ENCODE measurements at regions not wholly inside any gene's neighbourhood (a gene's known extent, or its start where the extent isn't known, plus 50 kb on each side); places are given as distances from the start of the nearest gene placed in this dataset.
"Not testable (repeated sequence)": the region's sequence is repeated elsewhere in the genome, so short reads cannot be mapped to it uniquely, and the experiment has no call there.

DNA sequence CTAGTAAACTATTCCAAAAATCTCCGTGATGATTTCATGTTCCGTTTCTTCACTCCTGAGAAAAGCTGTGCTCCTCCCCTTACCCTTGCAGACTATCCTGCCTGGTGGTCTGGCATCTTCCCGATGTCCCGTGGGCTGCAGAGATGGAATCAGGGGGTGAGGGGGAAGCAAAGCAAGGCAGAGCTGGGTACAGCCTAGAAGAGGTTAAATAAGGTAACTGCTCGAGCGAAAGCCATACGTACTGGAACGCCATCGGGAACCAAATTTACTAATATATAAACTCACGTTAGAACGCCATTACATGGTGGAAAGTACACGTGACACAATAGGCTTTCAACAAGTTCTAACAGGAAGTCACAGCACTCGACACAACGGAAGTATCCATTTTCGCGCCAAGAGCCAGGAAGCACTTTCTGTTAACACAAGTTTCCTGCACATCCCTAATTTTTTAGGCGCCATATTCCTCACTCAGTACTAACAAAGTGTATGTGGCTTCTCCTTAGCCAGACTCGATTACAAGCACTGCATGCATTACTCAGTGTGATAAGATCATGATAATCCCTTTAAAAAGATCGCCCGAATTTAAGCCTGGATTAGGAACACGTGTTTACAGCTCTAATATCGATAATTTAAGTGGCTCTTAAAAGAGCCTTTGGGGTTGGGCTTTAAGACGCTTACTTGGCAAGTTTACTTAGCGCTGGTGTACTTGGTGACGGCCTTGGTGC, 101.6 kb upstream of the PRSS16 start:
- H2AFZ ChIP-seq: no peak overlapping the region

DNA sequence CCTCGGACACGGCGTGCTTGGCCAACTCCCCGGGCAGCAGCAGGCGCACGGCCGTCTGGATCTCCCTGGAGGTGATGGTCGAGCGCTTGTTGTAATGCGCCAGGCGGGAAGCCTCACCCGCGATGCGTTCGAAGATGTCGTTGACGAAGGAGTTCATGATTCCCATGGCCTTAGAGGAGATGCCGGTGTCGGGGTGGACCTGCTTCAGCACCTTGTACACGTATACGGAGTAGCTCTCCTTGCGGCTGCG, 101.1 kb upstream of the PRSS16 start:
- not testable (repeated sequence) for H4K20me1 ChIP-seq (replicated peaks; ENCODE audit: insufficient read depth); H3K36me3 ChIP-seq (ENCODE audit: insufficient read depth); H2AFZ ChIP-seq; ATAC-seq; H3K27me3 ChIP-seq (ENCODE audit: insufficient read depth); H3F3A ChIP-seq (replicated peaks; ENCODE audit: low read depth); H3K9me3 Mint-ChIP-seq; H3K9me2 ChIP-seq (ENCODE audit: insufficient read depth); DNase-seq (ENCODE audit: low spot score); H3K4me3 Mint-ChIP-seq; H3K27ac Mint-ChIP-seq
- Histone ChIP-seq H3K79me2 (replicated peaks; ENCODE audit: insufficient read depth) (peaks cover 48% of the 10 kb centered on the region), H3K4me3 (peak overlapping the region; percentile 82), H3K27ac (ENCODE audit: low read depth) (peak overlapping the region; percentile 100), H3K4me1 (ENCODE audit: insufficient read depth) (peaks cover 13% of the 10 kb centered on the region; the same call in 1 of the 2 replicates), H3K4me2 (peak overlapping the region; percentile 88)
- peaks cover 21% of the 10 kb centered on the region for H3K4me1 Mint-ChIP-seq
- peaks cover 23% of the 10 kb centered on the region for H3K27me3 Mint-ChIP-seq (ENCODE audit: insufficient read depth, low read depth, poor library complexity)
- H3K36me3 Mint-ChIP-seq (ENCODE audit: low read depth): peaks cover 26% of the 10 kb centered on the region; the same call in 2 of the 3 replicates

More for the DNA sequence above, 101.6 kb upstream of the PRSS16 start:
- peaks cover 23% of the 10 kb centered on the region for H3K4me1 Mint-ChIP-seq
- Histone ChIP-seq H3K4me3 (peak overlapping the region; percentile 82), H3K27me3 (ENCODE audit: insufficient read depth) (no peaks in the 10 kb centered on the region), H3K4me1 (ENCODE audit: insufficient read depth) (peaks cover 13% of the 10 kb centered on the region; the same call in 1 of the 2 replicates), H3K4me2 (peak overlapping the region; percentile 88), H3K79me2 (replicated peaks; ENCODE audit: insufficient read depth) (peaks cover 52% of the 10 kb centered on the region), H3K36me3 (ENCODE audit: insufficient read depth) (no peaks in the 10 kb centered on the region), H3F3A (replicated peaks; ENCODE audit: low read depth) (peaks cover 6% of the 10 kb centered on the region; the same call in 1 of the 2 replicates), H3K9me2 (ENCODE audit: insufficient read depth) (no peaks in the 10 kb centered on the region), H3K27ac (ENCODE audit: low read depth) (peak overlapping the region; percentile 100), H4K20me1 (replicated peaks; ENCODE audit: insufficient read depth) (no peaks in the 10 kb centered on the region)
- H3K27ac Mint-ChIP-seq: no peak overlapping the region
- TF ChIP-seq, protein P1, sequence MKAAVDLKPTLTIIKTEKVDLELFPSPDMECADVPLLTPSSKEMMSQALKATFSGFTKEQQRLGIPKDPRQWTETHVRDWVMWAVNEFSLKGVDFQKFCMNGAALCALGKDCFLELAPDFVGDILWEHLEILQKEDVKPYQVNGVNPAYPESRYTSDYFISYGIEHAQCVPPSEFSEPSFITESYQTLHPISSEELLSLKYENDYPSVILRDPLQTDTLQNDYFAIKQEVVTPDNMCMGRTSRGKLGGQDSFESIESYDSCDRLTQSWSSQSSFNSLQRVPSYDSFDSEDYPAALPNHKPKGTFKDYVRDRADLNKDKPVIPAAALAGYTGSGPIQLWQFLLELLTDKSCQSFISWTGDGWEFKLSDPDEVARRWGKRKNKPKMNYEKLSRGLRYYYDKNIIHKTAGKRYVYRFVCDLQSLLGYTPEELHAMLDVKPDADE (IDR thresholded peaks at IDR 0.05): 0 out of 2 replicates have a peak, but pooled peaks have one; percentile 42
- peak; percentile 73 for TF ChIP-seq POLR2AphosphoS5 (IDR thresholded peaks at IDR 0.05; ENCODE audit: low read depth)
- no peak for TF ChIP-seq JUNB (IDR thresholded peaks at IDR 0.05; ENCODE audit: unreplicated experiment)
- TF ChIP-seq STAT1 (IDR thresholded peaks at IDR 0.05; ENCODE audit: unreplicated experiment): no peak
- ATAC-seq (peak; percentile 28), DNase-seq (ENCODE audit: low spot score) (peak; percentile 85)
- peaks cover 30% of the 10 kb centered on the region; the same call in 2 of the 3 replicates for H3K36me3 Mint-ChIP-seq (ENCODE audit: low read depth)
- peaks cover 2% of the 10 kb centered on the region; the same call in 1 of the 3 replicates for H3K9me3 Mint-ChIP-seq
- no peak overlapping the region for H3K4me3 Mint-ChIP-seq
- H3K27me3 Mint-ChIP-seq (ENCODE audit: insufficient read depth, low read depth, poor library complexity): peaks cover 23% of the 10 kb centered on the region

DNA sequence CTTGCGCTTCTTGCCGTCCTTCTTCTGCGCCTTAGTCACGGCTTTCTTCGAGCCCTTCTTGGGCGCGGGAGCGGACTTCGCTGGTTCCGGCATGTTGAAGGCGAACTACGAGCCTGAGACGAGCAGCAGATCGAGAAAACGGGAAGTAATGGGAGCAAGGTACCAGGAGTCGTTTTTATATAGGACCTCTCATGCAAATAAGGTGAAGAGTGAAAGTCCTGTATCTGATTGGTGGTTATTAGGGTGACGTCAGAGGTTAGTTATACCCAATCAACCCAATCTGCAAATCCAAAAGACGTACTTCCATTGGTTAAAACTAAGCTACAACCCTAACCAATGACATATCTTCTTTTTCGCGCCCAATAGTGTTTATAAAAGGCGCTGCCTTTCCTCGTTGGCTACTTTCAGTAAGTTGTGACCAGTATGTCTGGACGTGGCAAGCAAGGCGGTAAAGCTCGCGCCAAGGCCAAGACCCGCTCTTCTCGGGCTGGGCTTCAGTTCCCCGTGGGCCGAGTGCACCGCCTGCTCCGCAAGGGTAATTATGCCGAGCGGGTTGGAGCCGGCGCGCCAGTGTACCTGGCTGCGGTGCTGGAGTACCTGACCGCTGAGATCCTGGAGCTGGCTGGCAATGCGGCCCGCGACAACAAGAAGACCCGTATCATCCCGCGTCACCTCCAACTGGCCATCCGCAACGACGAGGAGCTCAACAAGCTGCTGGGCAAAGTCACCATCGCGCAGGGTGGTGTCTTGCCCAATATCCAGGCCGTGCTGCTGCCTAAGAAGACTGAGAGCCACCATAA, 100.6 kb upstream of the PRSS16 start:
- H3F3A ChIP-seq (replicated peaks; ENCODE audit: low read depth): peaks cover 6% of the 10 kb centered on the region; the same call in 1 of the 2 replicates
- H3K27ac ChIP-seq (ENCODE audit: low read depth): peak overlapping the region; percentile 100
- Mint-ChIP-seq H3K4me1 (peaks cover 16% of the 10 kb centered on the region), H3K9me3 (peaks cover 2% of the 10 kb centered on the region; the same call in 1 of the 3 replicates), H3K4me3 (no peak overlapping the region), H3K27me3 (ENCODE audit: insufficient read depth, low read depth, poor library complexity) (peaks cover 23% of the 10 kb centered on the region), H3K36me3 (ENCODE audit: low read depth) (peaks cover 21% of the 10 kb centered on the region; the same call in 2 of the 3 replicates), H3K27ac (no peak overlapping the region)
- H3K79me2 ChIP-seq (replicated peaks; ENCODE audit: insufficient read depth): peaks cover 42% of the 10 kb centered on the region
- peak overlapping the region; percentile 88 for H3K4me2 ChIP-seq
- H2AFZ ChIP-seq: no peak overlapping the region
- H3K27me3 ChIP-seq (ENCODE audit: insufficient read depth): no peaks in the 10 kb centered on the region
- no peaks in the 10 kb centered on the region for H4K20me1 ChIP-seq (replicated peaks; ENCODE audit: insufficient read depth)
- no peaks in the 10 kb centered on the region for H3K9me2 ChIP-seq (ENCODE audit: insufficient read depth)
- DNase-seq (ENCODE audit: low spot score): peak; percentile 98
- no peaks in the 10 kb centered on the region for H3K36me3 ChIP-seq (ENCODE audit: insufficient read depth)
- H3K4me1 ChIP-seq (ENCODE audit: insufficient read depth): peaks cover 13% of the 10 kb centered on the region; the same call in 1 of the 2 replicates
- peak overlapping the region; percentile 82 for H3K4me3 ChIP-seq
- peak; percentile 58 for ATAC-seq
- TF ChIP-seq, protein P2, sequence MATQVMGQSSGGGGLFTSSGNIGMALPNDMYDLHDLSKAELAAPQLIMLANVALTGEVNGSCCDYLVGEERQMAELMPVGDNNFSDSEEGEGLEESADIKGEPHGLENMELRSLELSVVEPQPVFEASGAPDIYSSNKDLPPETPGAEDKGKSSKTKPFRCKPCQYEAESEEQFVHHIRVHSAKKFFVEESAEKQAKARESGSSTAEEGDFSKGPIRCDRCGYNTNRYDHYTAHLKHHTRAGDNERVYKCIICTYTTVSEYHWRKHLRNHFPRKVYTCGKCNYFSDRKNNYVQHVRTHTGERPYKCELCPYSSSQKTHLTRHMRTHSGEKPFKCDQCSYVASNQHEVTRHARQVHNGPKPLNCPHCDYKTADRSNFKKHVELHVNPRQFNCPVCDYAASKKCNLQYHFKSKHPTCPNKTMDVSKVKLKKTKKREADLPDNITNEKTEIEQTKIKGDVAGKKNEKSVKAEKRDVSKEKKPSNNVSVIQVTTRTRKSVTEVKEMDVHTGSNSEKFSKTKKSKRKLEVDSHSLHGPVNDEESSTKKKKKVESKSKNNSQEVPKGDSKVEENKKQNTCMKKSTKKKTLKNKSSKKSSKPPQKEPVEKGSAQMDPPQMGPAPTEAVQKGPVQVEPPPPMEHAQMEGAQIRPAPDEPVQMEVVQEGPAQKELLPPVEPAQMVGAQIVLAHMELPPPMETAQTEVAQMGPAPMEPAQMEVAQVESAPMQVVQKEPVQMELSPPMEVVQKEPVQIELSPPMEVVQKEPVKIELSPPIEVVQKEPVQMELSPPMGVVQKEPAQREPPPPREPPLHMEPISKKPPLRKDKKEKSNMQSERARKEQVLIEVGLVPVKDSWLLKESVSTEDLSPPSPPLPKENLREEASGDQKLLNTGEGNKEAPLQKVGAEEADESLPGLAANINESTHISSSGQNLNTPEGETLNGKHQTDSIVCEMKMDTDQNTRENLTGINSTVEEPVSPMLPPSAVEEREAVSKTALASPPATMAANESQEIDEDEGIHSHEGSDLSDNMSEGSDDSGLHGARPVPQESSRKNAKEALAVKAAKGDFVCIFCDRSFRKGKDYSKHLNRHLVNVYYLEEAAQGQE (IDR thresholded peaks at IDR 0.05; ENCODE audit: unreplicated experiment): no peak
- TF ChIP-seq ZNF114 (CRISPR knock-in tag; IDR thresholded peaks at IDR 0.05): peak; percentile 91; the same call in 1 of the 2 replicates
- no peak for TF ChIP-seq ZNF331 (CRISPR knock-in tag; IDR thresholded peaks at IDR 0.05; ENCODE audit: low read depth)
- no peak for TF ChIP-seq EZH2phosphoT487 (IDR thresholded peaks at IDR 0.05; ENCODE audit: unreplicated experiment)
- TF ChIP-seq, protein P3, sequence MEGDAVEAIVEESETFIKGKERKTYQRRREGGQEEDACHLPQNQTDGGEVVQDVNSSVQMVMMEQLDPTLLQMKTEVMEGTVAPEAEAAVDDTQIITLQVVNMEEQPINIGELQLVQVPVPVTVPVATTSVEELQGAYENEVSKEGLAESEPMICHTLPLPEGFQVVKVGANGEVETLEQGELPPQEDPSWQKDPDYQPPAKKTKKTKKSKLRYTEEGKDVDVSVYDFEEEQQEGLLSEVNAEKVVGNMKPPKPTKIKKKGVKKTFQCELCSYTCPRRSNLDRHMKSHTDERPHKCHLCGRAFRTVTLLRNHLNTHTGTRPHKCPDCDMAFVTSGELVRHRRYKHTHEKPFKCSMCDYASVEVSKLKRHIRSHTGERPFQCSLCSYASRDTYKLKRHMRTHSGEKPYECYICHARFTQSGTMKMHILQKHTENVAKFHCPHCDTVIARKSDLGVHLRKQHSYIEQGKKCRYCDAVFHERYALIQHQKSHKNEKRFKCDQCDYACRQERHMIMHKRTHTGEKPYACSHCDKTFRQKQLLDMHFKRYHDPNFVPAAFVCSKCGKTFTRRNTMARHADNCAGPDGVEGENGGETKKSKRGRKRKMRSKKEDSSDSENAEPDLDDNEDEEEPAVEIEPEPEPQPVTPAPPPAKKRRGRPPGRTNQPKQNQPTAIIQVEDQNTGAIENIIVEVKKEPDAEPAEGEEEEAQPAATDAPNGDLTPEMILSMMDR (conservative IDR thresholded peaks at IDR 0.05; ENCODE audit: low read depth in 2 of 2): no peak
- TF ChIP-seq CREB1 (CRISPR knock-in tag; IDR thresholded peaks at IDR 0.05; ENCODE audit: low read depth): peak; percentile 97
- TF ChIP-seq EZH2 (IDR thresholded peaks at IDR 0.05; ENCODE audit: low read depth, unreplicated experiment): no peak
- TF ChIP-seq NANOG (IDR thresholded peaks at IDR 0.05; ENCODE audit: borderline replicate concordance): no peak
